Esophagus muscularis mucosa (tissue), 2 donors: ENCODE measurements at regions not wholly inside any gene's neighbourhood (a gene's known extent, or its start where the extent isn't known, plus 50 kb on each side); places are given as distances from the start of the nearest gene placed in this dataset.

Source experiments
- EP300 ChIP-seq: sonication (generic); formaldehyde crosslinking; IDR thresholded peaks from one replicate; pipeline ENCODE4 v1.6.1; 2017; ENCODE audit warnings: antibody characterized with exemption
- POLR2A ChIP-seq: fragments of 450-650 bp; IDR thresholded peaks from one replicate; pipeline ENCODE4 v1.6.1; 2017; ENCODE audit warnings: antibody characterized with exemption, moderate library complexity, mild to moderate bottlenecking, low read depth

- TF ChIP-seq EP300 (no peak), POLR2A (no peak)
These were observed 2154.0 kb upstream of the PIK3C3 start for GRCh38 chr18:39801010-39801409.
